Daoy (cell line): ENCODE measurements at regions not wholly inside any gene's neighbourhood (a gene's known extent, or its start where the extent isn't known, plus 50 kb on each side); places are given as distances from the start of the nearest gene placed in this dataset.

Experiments used
- DNase-seq: peaks from one replicate; pipeline ENCODE4 v3.0.0-alpha.2; 2015; ENCODE audit warnings: low read depth

DNA sequence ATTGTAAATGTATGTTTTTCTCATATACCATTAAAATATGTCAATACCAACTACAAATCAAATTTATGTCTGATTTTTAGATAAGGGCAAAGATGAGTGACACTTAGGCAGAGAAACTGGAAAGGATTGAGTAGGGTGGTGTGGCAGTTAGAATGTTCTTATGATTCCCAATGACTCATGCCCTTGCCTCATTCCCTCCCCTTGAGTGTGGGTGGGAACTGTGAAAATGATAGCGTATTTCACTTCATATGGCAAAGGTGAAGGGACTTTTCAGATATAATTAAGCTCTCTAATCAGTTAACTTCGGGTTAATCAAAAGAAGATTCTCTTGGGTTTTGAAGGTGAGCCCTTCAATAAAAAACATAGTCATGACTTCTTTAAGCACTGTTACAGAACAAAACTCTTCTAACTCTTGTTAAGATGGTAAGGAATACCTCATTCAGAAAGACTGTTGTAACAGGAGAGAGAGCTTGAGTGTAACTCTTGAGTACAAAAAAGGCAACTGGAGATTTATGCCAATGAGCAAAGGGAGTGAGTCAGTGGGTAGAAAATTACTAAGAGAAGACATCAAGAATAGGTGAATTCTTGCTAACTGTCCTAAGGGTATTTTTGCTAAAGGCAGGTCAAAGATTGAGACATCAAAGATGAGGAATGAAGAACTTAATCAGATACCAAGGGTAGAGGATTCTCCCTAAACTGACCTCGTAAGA is 329.5 kb downstream of the KCTD8 start:
- no peak for DNase-seq

GRCh38 chr4:44120646-44121045 is 328.0 kb downstream of the KCTD8 start:
- DNase-seq: no peak

DNA sequence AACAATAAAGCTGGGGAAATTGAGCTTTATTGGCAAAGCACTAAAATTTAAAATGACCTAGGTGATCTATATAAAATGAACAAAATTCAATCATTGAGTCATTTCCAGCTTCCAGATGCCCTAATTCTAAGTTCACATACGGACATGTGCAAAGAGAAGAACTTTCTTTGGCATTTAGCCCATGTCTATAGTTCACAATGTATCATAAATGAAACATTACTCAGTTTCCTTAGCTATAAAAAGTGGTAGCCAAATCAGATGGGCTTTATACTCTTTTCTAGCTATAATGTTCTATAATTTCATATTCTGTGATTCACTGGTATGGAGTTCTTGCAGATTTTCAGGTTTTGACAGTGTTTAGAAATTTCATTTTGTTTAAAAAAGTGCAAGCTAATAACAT is 327.4 kb downstream of the KCTD8 start:
- no peak for DNase-seq
